Osteoblast (primary cell): ENCODE measurements at regions not wholly inside any gene's neighbourhood (a gene's known extent, or its start where the extent isn't known, plus 50 kb on each side); places are given as distances from the start of the nearest gene placed in this dataset.

Source experiments
- DNase-seq: peaks from one replicate; pipeline ENCODE4 v3.0.0; 2011; ENCODE audit warnings: low spot score, mixed read lengths; ENCODE audit not compliant: insufficient read length; ENCODE audit errors: missing footprints
- H2AFZ ChIP-seq: 2 replicates; pipeline ENCODE4 v1.6.0; 2011; ENCODE audit warnings: mild to moderate bottlenecking, low read length
- H3K27ac ChIP-seq: 2 replicates; pipeline ENCODE4 v1.5.1; 2011; ENCODE audit warnings: mild to moderate bottlenecking, low read depth, low read length, moderate library complexity
- H3K27me3 ChIP-seq: 2 replicates; pipeline ENCODE4 v1.6.0; 2012; ENCODE audit warnings: mild to moderate bottlenecking, control low read depth, inconsistent platforms, low read length, moderate library complexity; ENCODE audit not compliant: insufficient read depth
- H3K36me3 ChIP-seq: 2 replicates; pipeline ENCODE4 v1.5.1; 2011; ENCODE audit warnings: mild to moderate bottlenecking, low read length, control low read depth, moderate library complexity; ENCODE audit not compliant: insufficient read depth
- H3K4me1 ChIP-seq: 2 replicates; pipeline ENCODE4 v1.5.1; 2011; ENCODE audit warnings: mild to moderate bottlenecking, low read length, control low read depth, moderate library complexity; ENCODE audit not compliant: insufficient read depth
- H3K4me2 ChIP-seq: 2 replicates; pipeline ENCODE4 v1.6.0; 2011; ENCODE audit warnings: mild to moderate bottlenecking, low read length; ENCODE audit not compliant: insufficient read depth
- H3K4me3 ChIP-seq: fragments of 200-600 bp; sonication (generic); 3 replicates; pipeline ENCODE4 v1.5.1; 2012; ENCODE audit warnings: mild to moderate bottlenecking, low read length, inconsistent platforms; ENCODE audit not compliant: insufficient read depth
- H3K79me2 ChIP-seq: 2 replicates; pipeline ENCODE4 v1.6.0; 2012; ENCODE audit warnings: mild to moderate bottlenecking, low read length, control low read depth, inconsistent platforms; ENCODE audit not compliant: insufficient read depth
- H3K9me3 ChIP-seq: 2 replicates; pipeline ENCODE4 v1.5.1; 2011; ENCODE audit warnings: low read depth, low read length, control low read depth
- H4K20me1 ChIP-seq: 2 replicates; pipeline ENCODE4 v1.6.0; 2012; ENCODE audit warnings: mild to moderate bottlenecking, low read length, control low read depth; ENCODE audit not compliant: insufficient read depth
- TF ChIP-seq, protein P1 (sequence below): IDR thresholded peaks from 2 replicates; pipeline ENCODE4 v1.5.1; 2011; ENCODE audit warnings: mild to moderate bottlenecking, low read depth, low read length, moderate library complexity; ENCODE audit errors: extremely low read depth

DNA sequence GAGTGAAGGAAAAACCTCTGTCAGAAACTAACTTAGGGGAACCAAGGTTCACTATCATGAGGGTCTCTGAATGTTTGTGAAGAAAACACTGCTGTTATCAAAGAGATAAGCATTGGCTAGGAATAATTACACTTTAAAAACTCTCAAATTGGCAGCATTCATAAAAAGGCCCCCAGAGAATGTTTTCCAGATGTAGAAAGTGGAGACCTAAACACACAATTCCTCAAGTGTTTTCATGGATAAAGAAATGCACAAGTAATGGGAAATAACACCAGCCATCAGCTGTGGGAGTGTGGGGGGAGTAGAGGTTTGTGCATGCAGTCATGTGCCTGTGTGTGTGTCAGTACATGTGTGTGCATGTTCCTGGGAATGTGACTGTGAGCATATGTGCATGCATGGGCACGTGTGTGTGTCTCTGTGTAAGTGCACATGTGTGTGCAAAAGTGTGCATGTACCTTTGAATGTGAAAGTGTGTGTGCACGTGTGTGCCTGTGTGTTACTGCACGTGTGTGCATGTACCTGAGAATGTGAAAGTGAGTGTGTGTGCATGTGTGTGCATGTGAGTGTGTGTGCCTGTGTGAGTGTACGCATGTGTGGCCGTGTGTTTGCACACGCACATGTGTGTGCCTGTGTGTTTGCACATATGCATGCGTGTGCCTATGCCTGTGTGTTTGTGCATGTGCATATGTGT is 854.3 kb upstream of the SALL3 start:
- TF ChIP-seq, protein P1, sequence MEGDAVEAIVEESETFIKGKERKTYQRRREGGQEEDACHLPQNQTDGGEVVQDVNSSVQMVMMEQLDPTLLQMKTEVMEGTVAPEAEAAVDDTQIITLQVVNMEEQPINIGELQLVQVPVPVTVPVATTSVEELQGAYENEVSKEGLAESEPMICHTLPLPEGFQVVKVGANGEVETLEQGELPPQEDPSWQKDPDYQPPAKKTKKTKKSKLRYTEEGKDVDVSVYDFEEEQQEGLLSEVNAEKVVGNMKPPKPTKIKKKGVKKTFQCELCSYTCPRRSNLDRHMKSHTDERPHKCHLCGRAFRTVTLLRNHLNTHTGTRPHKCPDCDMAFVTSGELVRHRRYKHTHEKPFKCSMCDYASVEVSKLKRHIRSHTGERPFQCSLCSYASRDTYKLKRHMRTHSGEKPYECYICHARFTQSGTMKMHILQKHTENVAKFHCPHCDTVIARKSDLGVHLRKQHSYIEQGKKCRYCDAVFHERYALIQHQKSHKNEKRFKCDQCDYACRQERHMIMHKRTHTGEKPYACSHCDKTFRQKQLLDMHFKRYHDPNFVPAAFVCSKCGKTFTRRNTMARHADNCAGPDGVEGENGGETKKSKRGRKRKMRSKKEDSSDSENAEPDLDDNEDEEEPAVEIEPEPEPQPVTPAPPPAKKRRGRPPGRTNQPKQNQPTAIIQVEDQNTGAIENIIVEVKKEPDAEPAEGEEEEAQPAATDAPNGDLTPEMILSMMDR, result no peak
- Histone ChIP-seq H3K4me3 (no peak overlapping the region), H3K27ac (no peak overlapping the region), H3K79me2 (no peaks in the 10 kb centered on the region), H2AFZ (no peak overlapping the region), H4K20me1 (no peaks in the 10 kb centered on the region), H3K36me3 (no peaks in the 10 kb centered on the region), H3K9me3 (peaks cover 12% of the 10 kb centered on the region), H3K27me3 (no peaks in the 10 kb centered on the region), H3K4me2 (no peak overlapping the region), H3K4me1 (no peaks in the 10 kb centered on the region)
- DNase-seq, result no peak

DNA sequence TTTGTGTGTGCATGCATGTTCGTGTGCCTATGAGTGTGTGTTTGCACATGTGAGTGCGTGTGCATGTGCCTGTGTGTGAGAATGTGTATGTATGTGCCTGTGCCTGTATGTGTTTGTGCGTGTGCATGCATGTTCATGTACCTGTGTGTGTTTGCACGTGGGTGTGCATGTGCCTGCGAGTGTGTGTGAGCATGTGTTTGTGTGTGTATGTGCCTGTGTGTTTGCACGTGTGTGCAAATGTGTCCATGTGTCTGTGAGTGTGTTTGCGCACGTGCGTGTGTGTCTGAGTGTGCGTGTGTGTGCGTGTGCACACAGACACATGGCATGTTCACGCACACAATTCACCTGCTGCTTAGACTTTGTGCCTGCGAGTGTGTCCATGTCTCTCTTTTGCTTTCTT is 853.5 kb upstream of the SALL3 start:
- TF ChIP-seq, protein P1, result no peak
- Histone ChIP-seq H3K36me3 (no peaks in the 10 kb centered on the region), H3K27me3 (no peaks in the 10 kb centered on the region), H3K9me3 (peaks cover 12% of the 10 kb centered on the region), H3K4me1 (no peaks in the 10 kb centered on the region), H4K20me1 (no peaks in the 10 kb centered on the region), H3K79me2 (no peaks in the 10 kb centered on the region), H3K4me3 (no peak overlapping the region), H2AFZ (no peak overlapping the region), H3K4me2 (no peak overlapping the region), H3K27ac (no peak overlapping the region)
- no peak for DNase-seq

DNA sequence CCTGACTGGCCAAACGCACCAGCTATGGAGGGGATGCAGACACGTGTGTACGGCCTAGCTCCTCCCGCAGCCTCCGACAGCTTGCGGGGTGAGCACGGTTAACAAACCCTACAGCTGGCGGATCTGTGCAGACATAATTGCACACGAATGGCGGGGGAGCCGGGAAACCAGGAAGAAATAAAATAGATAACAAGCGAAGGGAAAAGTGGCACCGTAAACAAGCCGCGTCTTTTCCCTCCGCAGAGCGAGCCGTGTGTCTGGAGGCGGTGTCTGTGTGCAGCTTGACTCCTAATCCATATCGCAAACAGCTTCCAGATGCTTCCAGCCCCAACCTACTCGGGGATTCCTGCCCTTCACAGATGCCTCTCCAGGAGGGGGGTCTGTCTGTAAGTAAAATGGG is 853.1 kb upstream of the SALL3 start:
- no peak overlapping the region for H3K27ac ChIP-seq
- no peaks in the 10 kb centered on the region for H3K27me3 ChIP-seq
- peaks cover 12% of the 10 kb centered on the region for H3K9me3 ChIP-seq
- H3K4me2 ChIP-seq, result no peak overlapping the region
- no peak overlapping the region for H2AFZ ChIP-seq
- no peak overlapping the region for H3K4me3 ChIP-seq
- H3K36me3 ChIP-seq, result no peaks in the 10 kb centered on the region
- DNase-seq, result no peak
- H3K79me2 ChIP-seq, result no peaks in the 10 kb centered on the region
- TF ChIP-seq, protein P1, result no peak
- no peaks in the 10 kb centered on the region for H3K4me1 ChIP-seq
- no peaks in the 10 kb centered on the region for H4K20me1 ChIP-seq

DNA sequence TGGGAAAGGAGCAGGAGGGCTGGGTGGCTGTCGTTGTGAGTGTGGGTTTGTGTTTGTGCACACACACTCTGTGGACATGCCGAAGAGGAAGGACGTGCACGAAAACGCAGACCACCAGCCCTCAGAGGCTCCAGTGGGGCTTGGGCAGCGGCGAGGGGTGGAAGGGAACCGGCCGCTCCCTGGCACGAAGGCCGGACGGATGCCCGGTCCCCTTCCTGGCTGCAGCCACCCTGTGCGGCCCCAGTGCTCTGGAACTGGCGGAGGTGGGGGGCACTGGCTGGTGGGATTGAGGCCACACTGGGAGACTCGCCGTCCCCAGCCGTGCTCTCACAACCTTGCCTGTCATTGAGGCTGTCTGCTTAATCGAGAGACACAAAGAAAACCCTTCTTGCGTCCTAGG is 852.6 kb upstream of the SALL3 start:
- Histone ChIP-seq H2AFZ (no peak overlapping the region), H3K4me1 (no peaks in the 10 kb centered on the region), H3K9me3 (peaks cover 12% of the 10 kb centered on the region), H3K36me3 (no peaks in the 10 kb centered on the region), H3K27ac (no peak overlapping the region), H4K20me1 (no peaks in the 10 kb centered on the region), H3K79me2 (no peaks in the 10 kb centered on the region), H3K4me3 (no peak overlapping the region), H3K4me2 (no peak overlapping the region), H3K27me3 (no peaks in the 10 kb centered on the region)
- TF ChIP-seq, protein P1, result no peak
- no peak for DNase-seq
